ENCODE measurements at regions not wholly inside any gene's neighbourhood (a gene's known extent, or its start where the extent isn't known, plus 50 kb on each side); places are given as distances from the start of the nearest gene placed in this dataset.

GRCh38 chr4:27594922-27595321 is 734.3 kb downstream of the STIM2 start:
- no peak for TF ChIP-seq CTCF (IDR thresholded peaks at IDR 0.05)

DNA sequence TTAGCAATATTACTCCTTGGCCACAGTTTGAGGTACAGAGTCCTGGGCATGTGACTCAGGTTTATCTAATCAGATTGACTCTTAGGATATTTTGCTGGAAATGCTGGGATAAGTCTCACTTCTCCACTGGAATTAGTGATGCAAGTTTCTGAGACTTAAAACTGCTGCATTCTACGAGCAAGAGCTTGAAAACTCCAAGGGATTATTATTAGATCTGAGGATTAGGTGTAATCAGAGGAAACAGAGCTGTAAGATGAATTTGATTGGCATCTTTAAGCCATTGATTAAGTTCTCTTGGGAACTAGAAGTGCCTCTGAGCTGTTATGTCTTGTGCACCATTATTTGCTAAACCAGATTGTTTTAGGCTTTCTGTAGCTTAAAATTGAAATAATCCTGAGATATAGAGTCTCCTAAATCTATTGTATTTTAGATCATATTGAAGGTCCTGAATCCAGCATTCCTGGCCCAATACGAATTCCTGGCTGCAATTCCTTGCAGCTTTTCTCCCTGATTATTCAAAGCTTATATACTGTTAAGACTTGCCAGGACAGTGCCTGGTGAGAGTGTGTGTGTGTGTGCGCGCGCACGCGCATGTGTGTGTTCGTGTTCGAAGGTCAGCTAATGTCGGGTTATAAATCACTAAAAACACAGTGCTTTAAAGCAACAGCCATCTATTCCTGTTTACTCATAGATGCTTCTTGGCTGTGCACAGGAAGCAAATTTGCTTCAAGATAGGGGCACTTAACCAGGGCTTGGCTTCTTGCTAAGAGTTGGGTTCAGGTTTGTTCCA is 735.1 kb downstream of the STIM2 start:
- no peak for TF ChIP-seq CTCF (IDR thresholded peaks at IDR 0.05)

- TF ChIP-seq CTCF (IDR thresholded peaks at IDR 0.05): no peak
These were observed 741.5 kb downstream of the STIM2 start for GRCh38 chr4:27602172-27602571.

DNA sequence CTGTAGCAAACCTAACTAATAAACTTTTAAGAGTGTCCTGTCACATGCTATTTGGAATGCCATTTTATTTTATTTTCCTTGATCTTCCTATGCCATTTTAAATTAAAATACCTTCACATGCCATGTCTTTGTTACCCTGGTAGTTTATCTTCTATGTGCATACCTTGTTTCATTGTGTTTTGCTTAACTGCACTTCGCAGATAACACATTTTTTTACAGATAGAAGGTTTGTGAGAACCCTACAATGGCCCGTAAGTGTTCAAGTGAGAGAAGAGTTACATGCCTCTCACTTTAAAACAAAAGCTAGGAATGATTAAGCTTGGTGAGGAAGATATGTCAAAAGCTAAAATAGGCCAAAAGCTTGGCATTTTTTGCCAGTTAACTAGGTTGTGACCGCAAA is 744.1 kb downstream of the STIM2 start:
- no peak for TF ChIP-seq CTCF (IDR thresholded peaks at IDR 0.05)

DNA sequence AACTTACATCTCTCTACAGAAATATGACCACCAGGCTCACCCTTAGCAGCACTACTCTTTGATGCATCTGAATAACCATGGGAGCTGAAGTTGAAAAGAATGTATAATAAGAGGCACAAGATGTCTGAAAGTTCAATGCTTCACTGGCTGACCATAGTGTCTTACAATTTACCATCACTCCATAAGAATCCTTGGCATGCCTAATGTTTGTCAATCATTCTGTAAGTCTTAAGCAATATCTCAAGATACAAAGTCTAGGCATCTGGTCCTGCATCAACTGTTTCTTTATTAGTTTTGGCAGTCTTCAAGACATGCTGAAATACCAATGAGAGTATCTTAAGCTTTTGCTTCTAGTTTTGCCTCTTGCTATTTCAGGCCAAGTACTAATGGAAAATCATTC is 755.5 kb downstream of the STIM2 start:
- TF ChIP-seq CTCF (IDR thresholded peaks at IDR 0.05): no peak

DNA sequence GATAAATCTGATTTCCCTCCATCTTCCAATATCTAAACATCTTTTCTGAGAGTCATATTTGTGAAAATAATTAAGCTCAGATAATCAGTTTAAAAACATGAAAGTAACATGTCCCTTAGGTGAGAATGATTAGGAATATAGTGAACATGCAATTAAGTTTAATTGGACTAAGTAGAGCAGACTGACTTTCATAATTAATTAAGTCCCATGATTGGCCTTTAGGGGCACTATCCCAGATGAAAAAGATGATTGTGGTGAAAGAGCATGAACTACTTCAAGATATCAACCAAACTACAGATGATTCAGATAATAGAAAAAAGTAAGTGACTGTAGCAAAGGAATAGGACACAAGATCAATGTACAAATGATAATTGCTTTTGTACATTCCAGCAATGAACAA is 758.8 kb downstream of the STIM2 start:
- TF ChIP-seq CTCF (IDR thresholded peaks at IDR 0.05): no peak

GRCh38 chr4:27620886-27621285 is 760.2 kb downstream of the STIM2 start:
- no peak for TF ChIP-seq CTCF (IDR thresholded peaks at IDR 0.05)

GRCh38 chr4:27624749-27625148 is 764.1 kb downstream of the STIM2 start:
- TF ChIP-seq CTCF (IDR thresholded peaks at IDR 0.05): no peak
